ENCODE measurements at regions not wholly inside any gene's neighbourhood (a gene's known extent, or its start where the extent isn't known, plus 50 kb on each side); places are given as distances from the start of the nearest gene placed in this dataset.

DNA sequence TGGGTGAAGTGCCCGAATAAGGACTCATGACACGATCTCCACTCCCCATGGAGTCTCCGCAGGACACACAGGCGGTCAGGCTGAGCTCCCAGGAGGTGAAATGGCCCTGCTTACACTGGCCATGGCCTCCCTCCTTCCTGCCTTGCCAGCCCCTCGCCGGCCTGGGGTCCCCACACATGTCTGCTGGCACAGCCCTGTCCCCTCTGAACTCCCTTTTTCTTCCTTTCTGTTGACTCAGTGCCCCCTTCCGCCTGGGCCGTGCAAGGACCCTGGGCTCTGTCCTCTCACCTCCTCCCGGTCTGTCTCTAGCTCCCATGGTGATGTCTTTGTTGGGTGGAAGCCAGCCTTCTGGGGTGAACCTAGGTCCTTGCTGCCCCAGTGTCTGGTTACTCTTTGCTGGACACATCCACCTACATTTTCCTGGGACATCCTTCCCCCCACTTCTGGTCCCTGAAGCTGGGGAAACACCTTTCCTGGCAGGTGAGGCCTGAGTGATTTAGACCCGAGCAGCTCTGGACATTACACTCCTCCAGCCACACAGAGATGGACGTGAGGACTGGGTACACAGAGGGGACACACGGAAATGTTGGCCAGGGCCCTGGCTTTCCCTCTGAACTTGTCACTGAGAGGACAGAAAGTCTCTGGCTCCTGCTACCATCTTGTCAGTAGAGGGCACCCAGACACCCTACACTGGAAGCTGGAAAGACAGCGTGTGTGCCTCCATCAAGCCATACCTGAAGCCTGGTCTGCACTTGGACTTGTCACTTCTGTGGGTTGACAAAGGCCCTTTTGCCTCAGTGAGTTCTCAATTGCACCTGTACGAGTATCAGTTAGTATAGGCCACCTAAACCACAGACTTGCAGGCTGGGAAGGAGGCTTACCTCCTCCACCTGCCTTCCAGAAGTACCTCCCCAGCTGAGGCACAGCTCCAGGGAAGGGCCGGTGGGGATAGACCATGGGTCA lies 864.3 kb downstream of the TBC1D22A start:
- TF ChIP-seq, protein P1, sequence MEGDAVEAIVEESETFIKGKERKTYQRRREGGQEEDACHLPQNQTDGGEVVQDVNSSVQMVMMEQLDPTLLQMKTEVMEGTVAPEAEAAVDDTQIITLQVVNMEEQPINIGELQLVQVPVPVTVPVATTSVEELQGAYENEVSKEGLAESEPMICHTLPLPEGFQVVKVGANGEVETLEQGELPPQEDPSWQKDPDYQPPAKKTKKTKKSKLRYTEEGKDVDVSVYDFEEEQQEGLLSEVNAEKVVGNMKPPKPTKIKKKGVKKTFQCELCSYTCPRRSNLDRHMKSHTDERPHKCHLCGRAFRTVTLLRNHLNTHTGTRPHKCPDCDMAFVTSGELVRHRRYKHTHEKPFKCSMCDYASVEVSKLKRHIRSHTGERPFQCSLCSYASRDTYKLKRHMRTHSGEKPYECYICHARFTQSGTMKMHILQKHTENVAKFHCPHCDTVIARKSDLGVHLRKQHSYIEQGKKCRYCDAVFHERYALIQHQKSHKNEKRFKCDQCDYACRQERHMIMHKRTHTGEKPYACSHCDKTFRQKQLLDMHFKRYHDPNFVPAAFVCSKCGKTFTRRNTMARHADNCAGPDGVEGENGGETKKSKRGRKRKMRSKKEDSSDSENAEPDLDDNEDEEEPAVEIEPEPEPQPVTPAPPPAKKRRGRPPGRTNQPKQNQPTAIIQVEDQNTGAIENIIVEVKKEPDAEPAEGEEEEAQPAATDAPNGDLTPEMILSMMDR (IDR thresholded peaks at IDR 0.05) = no peak
- no peak for TF ChIP-seq EZH2 (IDR thresholded peaks at IDR 0.05; ENCODE audit: borderline replicate concordance, insufficient read depth, low read depth, low read length, poor library complexity, severe bottlenecking)
